OCI-LY7 (cell line): ENCODE measurements at regions not wholly inside any gene's neighbourhood (a gene's known extent, or its start where the extent isn't known, plus 50 kb on each side); places are given as distances from the start of the nearest gene placed in this dataset.

Source experiments
- BruUV-seq: library from RNA; stranded (reverse); fragments of 400-500 nt; replicated peaks from 2 replicates; lab custom pipeline; 2021; lab: Mats Ljungman, UMichigan
- CTCF ChIA-PET: fragments of 300-600 bp; sonication (Branson Sonifier 250); formaldehyde crosslinking; loops from one replicate; lab custom pipeline; 2022; ENCODE audit warnings: antibody characterized with exemption; ENCODE audit not compliant: unreplicated experiment; lab: Charles Lee
- POLR2A ChIA-PET: fragments of 300-600 bp; sonication (Branson Sonifier 250); formaldehyde crosslinking; loops from one replicate; lab custom pipeline; 2022; ENCODE audit warnings: antibody characterized with exemption; lab: Charles Lee
- DNase-seq: peaks from one replicate; pipeline ENCODE4 v3.0.0-alpha.2; 2015; ENCODE audit warnings: low spot score
- H2AFZ ChIP-seq: fragments of 200-600 bp; sonication (generic), shearing (Covaris generic); 2 replicates; pipeline ENCODE4 v1.6.1; 2014; ENCODE audit warnings: mild to moderate bottlenecking, antibody characterized with exemption, low read length, moderate library complexity
- H3K27ac ChIP-seq: fragments of 200-600 bp; sonication (generic); 2 replicates; pipeline ENCODE4 v1.5.1; 2014; ENCODE audit warnings: mixed run types, low read depth, mild to moderate bottlenecking, moderate library complexity, low read length, inconsistent platforms; ENCODE audit not compliant: poor library complexity, severe bottlenecking
- H3K36me3 ChIP-seq: fragments of 200-600 bp; sonication (generic); 2 replicates; pipeline ENCODE4 v1.6.1; 2014; ENCODE audit warnings: mild to moderate bottlenecking, antibody characterized with exemption, low read length, moderate library complexity, mixed read lengths; ENCODE audit not compliant: insufficient read depth
- H3K4me1 ChIP-seq: fragments of 200-600 bp; sonication (generic); 2 replicates; pipeline ENCODE4 v1.5.1; 2014; ENCODE audit warnings: mild to moderate bottlenecking, low read length; ENCODE audit not compliant: insufficient read depth, poor library complexity, severe bottlenecking
- H3K4me2 ChIP-seq: fragments of 200-600 bp; sonication (generic); 2 replicates; pipeline ENCODE4 v1.6.1; 2014; ENCODE audit warnings: mild to moderate bottlenecking, low read length
- H3K4me3 ChIP-seq: fragments of 200-600 bp; sonication (generic); 2 replicates; pipeline ENCODE4 v1.5.1; 2014; ENCODE audit warnings: mild to moderate bottlenecking, low read depth, low read length; ENCODE audit not compliant: poor library complexity, severe bottlenecking
- H3K79me2 ChIP-seq: fragments of 200-600 bp; sonication (generic); 2 replicates; pipeline ENCODE4 v1.6.1; 2016; ENCODE audit warnings: low read depth, mild to moderate bottlenecking, low read length, moderate library complexity, mixed read lengths; ENCODE audit not compliant: insufficient read depth
- H3K9me2 ChIP-seq: fragments of 200-600 bp; sonication (generic); 2 replicates; pipeline ENCODE4 v1.6.1; 2016; ENCODE audit warnings: mild to moderate bottlenecking, low read length, mixed read lengths; ENCODE audit not compliant: insufficient read depth
- H3K9me3 ChIP-seq: fragments of 200-600 bp; sonication (generic); 2 replicates; pipeline ENCODE4 v1.6.1; 2014; ENCODE audit warnings: mild to moderate bottlenecking, mixed run types, low read length, mixed read lengths
- H4K20me1 ChIP-seq: fragments of 200-600 bp; sonication (generic); 2 replicates; pipeline ENCODE4 v1.6.1; 2014; ENCODE audit warnings: mild to moderate bottlenecking, antibody characterized with exemption, low read length, moderate library complexity, mixed read lengths; ENCODE audit not compliant: insufficient read depth
- CTCF ChIP-seq: fragments of 200-600 bp; sonication (generic); conservative IDR thresholded peaks from 2 replicates; pipeline ENCODE4 v1.5.1; 2014; ENCODE audit warnings: mild to moderate bottlenecking, antibody characterized with exemption, low read length, moderate library complexity, mixed read lengths
- EZH2phosphoT487 ChIP-seq: fragments of 200-600 bp; sonication (generic); IDR thresholded peaks from 2 replicates; pipeline ENCODE4 v1.6.1; 2018; ENCODE audit warnings: low read depth, borderline replicate concordance, mild to moderate bottlenecking, mixed run types, antibody characterized with exemption, low read length, moderate library complexity, mixed read lengths
- intact Hi-C: fragments of 100-400 bp; cut with micrococcal nuclease; formaldehyde crosslinking; loops from one replicate; pipeline ENCODE4 v1.10.0; 2022; ENCODE audit not compliant: unreplicated experiment

GRCh38 chr6:164928728-164929407, 380.5 kb downstream of the C6orf118 start:
- Histone ChIP-seq H3K36me3 (no peaks in the 10 kb centered on the region), H3K27ac (no peak overlapping the region), H3K4me2 (no peak overlapping the region), H3K4me1 (no peaks in the 10 kb centered on the region), H2AFZ (no peak overlapping the region), H4K20me1 (no peaks in the 10 kb centered on the region), H3K9me2 (no peaks in the 10 kb centered on the region), H3K4me3 (no peak overlapping the region), H3K9me3 (no peaks in the 10 kb centered on the region), H3K79me2 (no peaks in the 10 kb centered on the region)
- intact Hi-C loops: no loop called here
- BruUV-seq: no TSS peak
- TF ChIP-seq EZH2phosphoT487 (no peak), CTCF (no peak)
- no peak for DNase-seq
- ChIA-PET CTCF (no interaction called here), POLR2A (interaction anchor here (0.5 kb wide), 1 partner anchor 9 kb away, joined by 3 read pairs; no protein-coding TSS in a partner anchor)

DNA sequence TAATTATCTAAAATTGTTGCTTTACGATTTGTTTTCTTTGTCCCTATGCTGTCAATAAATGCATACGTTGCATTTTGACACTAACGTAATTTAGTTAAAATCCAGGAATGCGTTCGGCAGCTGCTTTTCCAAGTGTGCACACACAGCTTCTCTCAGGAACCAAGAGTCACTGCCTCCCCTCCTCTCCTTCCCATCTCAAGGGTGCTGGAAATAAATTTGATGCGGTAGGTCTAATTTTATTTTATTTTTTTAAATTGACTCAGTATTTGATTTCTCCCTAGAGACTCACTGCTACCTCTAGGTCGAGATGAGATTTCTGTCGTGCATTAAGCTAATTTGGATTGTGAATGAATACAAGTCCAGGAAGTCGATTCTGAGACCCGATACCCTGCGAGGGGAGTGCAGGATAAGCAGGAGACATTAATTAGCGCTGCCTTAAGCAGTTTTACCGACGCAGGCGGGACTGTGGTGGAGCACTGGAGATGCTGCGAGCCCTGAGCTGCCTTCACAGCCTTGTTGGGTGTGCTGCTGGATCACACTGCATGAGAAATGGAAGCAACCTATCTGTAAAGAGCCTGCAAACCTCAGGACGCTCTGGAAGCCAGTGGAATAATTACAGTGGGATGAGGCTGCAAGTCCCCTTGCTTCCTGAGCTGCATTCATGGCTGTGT, 381.2 kb downstream of the C6orf118 start:
- Histone ChIP-seq H3K27ac (no peak overlapping the region), H3K4me1 (no peaks in the 10 kb centered on the region), H3K79me2 (no peaks in the 10 kb centered on the region), H2AFZ (no peak overlapping the region), H4K20me1 (no peaks in the 10 kb centered on the region), H3K4me2 (no peak overlapping the region), H3K9me2 (no peaks in the 10 kb centered on the region), H3K36me3 (no peaks in the 10 kb centered on the region), H3K9me3 (no peaks in the 10 kb centered on the region), H3K4me3 (no peak overlapping the region)
- ChIA-PET CTCF (no interaction called here), POLR2A (interaction anchor here (0.5 kb wide), 1 partner anchor 10 kb away, joined by 3 read pairs; no protein-coding TSS in a partner anchor)
- TF ChIP-seq CTCF: no peak
- TF ChIP-seq EZH2phosphoT487: no peak
- DNase-seq: no peak
- BruUV-seq: no TSS peak
- intact Hi-C loops: no loop called here
